ENCODE measurements at regions not wholly inside any gene's neighbourhood (a gene's known extent, or its start where the extent isn't known, plus 50 kb on each side); places are given as distances from the start of the nearest gene placed in this dataset.

DNA sequence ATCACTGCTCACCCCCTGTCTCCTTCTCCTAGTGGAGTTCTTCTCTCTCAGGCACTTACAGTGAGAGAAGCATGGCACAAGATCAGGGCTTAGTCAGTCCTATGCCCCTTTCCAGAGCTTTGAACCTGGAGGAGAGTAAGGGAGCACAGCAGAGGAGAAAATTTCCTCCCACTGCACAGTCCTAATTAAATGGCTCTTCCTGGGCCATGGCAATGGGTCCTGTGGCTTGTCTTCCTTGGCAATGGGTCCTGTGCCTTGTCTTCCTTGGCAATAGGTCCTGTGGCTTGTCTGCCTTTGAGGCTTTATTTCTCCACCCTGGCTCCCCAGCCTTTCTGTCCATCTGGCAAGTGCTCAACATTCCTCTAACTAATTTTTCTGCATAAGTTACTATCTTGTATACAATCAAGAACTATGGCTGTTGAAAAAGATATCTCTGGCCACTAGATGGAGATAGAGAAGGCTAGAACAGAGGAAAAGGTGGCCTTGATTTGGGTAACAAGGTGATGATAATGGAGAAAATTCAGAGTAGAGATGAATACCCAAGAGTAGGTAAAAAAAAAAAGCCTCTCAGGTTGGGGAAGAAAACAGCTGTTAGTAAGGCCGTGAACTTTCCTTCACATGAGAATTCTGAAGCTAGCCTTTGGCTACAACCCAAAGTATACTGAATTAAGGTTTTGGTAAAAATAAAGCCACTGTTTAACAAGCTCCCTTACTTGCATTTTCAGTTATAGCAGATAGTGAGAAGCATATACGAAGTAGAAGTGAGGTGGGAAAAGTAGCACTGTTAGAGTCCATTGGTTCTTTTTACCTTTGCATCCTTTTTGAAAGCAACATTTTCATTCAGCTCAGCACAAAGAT lies 504.9 kb downstream of the DOK5 start:
- no peaks in the 10 kb centered on the region for H3K4me1 ChIP-seq (ENCODE audit: insufficient read depth, low read length)
- no peak overlapping the region for H2BK15ac ChIP-seq (ENCODE audit: low read depth, low read length)
- H3K56ac ChIP-seq (ENCODE audit: insufficient read length, low read depth, low read length): no peak overlapping the region
- TF ChIP-seq, protein P1, sequence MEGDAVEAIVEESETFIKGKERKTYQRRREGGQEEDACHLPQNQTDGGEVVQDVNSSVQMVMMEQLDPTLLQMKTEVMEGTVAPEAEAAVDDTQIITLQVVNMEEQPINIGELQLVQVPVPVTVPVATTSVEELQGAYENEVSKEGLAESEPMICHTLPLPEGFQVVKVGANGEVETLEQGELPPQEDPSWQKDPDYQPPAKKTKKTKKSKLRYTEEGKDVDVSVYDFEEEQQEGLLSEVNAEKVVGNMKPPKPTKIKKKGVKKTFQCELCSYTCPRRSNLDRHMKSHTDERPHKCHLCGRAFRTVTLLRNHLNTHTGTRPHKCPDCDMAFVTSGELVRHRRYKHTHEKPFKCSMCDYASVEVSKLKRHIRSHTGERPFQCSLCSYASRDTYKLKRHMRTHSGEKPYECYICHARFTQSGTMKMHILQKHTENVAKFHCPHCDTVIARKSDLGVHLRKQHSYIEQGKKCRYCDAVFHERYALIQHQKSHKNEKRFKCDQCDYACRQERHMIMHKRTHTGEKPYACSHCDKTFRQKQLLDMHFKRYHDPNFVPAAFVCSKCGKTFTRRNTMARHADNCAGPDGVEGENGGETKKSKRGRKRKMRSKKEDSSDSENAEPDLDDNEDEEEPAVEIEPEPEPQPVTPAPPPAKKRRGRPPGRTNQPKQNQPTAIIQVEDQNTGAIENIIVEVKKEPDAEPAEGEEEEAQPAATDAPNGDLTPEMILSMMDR (conservative IDR thresholded peaks at IDR 0.05): peak; percentile 79
- H4K8ac ChIP-seq (replicated peaks; ENCODE audit: insufficient read length, low read depth, low read length): no peak overlapping the region
- H3K79me1 ChIP-seq (ENCODE audit: insufficient read depth, low read depth, low read length, poor library complexity, severe bottlenecking): no peaks in the 10 kb centered on the region
- H4K5ac ChIP-seq (ENCODE audit: insufficient read length, low read depth, low read length): no peak overlapping the region
- Mint-ChIP-seq H3K36me3 (ENCODE audit: insufficient read depth in 1 of 3, low read depth in 3 of 3) (no peaks in the 10 kb centered on the region), H3K4me3 (no peak overlapping the region), H3K27ac (peak overlapping the region in 1 of 3 experiments; percentile 63; a peak in 1 of 7 replicates), H3K9me3 (no peaks in the 10 kb centered on the region), H3K27me3 (ENCODE audit: low read depth) (no peaks in the 10 kb centered on the region), H3K4me1 (peaks cover 14 to 27% of the 10 kb centered on the region in 2 experiments)
- no peak overlapping the region for H3K9ac ChIP-seq (ENCODE audit: extremely low read depth, insufficient read length, low read length)
- H2BK20ac ChIP-seq (ENCODE audit: low read depth, low read length, poor library complexity, severe bottlenecking): no peak overlapping the region
- no peak overlapping the region for H2BK12ac ChIP-seq (ENCODE audit: insufficient read length, low read depth, low read length)
- no peaks in the 10 kb centered on the region for H3K79me2 ChIP-seq (ENCODE audit: insufficient read depth, low read length)
- no peaks in the 10 kb centered on the region for H3K23me2 ChIP-seq (ENCODE audit: insufficient read length, low read depth, low read length, poor library complexity, severe bottlenecking)
- H3K27me3 ChIP-seq (ENCODE audit: insufficient read depth, low read length): no peaks in the 10 kb centered on the region
- H4K20me1 ChIP-seq (ENCODE audit: control insufficient read depth, insufficient read depth, insufficient read length): no peaks in the 10 kb centered on the region
- no peak overlapping the region for H3K14ac ChIP-seq (ENCODE audit: insufficient read depth, low read length)
- WGBS (ENCODE audit: extremely low coverage, insufficient read length, low lambda C conversion rate): no CpG with 5 or more reads among the region's 2 CpGs
- H3K27ac ChIP-seq (ENCODE audit: insufficient read length, low read depth, low read length): no peak overlapping the region
- no peak overlapping the region for H4K91ac ChIP-seq (ENCODE audit: insufficient read length, low read depth, low read length)
- no peak overlapping the region for H2BK5ac ChIP-seq (ENCODE audit: insufficient read length, low read length)
- H3K23ac ChIP-seq (ENCODE audit: insufficient read length, low read depth, low read length): no peak overlapping the region
- no peak overlapping the region for H2AFZ ChIP-seq (ENCODE audit: low read length)
- H3T11ph ChIP-seq (ENCODE audit: low read length): no peak overlapping the region
- H3K18ac ChIP-seq (ENCODE audit: insufficient read length, low read depth, low read length): no peak overlapping the region
- H3K9me3 ChIP-seq (ENCODE audit: control insufficient read depth, low read depth, low read length): no peaks in the 10 kb centered on the region
- no peak for DNase-seq
- H2AK5ac ChIP-seq (ENCODE audit: insufficient read length, low read length): no peak overlapping the region
- no peak overlapping the region for H2BK120ac ChIP-seq (ENCODE audit: low read depth, low read length, poor library complexity, severe bottlenecking)
- H3K4ac ChIP-seq (ENCODE audit: low read depth, low read length): no peak overlapping the region
- H3K4me2 ChIP-seq (ENCODE audit: insufficient read depth, insufficient read length, low read length): no peak overlapping the region

Measured in H9 (cell line).